T-helper 17 cell (primary cell): ENCODE measurements at regions not wholly inside any gene's neighbourhood (a gene's known extent, or its start where the extent isn't known, plus 50 kb on each side); places are given as distances from the start of the nearest gene placed in this dataset.

Experiments
- ATAC-seq: fragments of 150-1000 bp; cut with Tn5 transposase; 2 replicates; pipeline ENCODE4 v1.10.0; 2021; ENCODE audit warnings: mild to moderate bottlenecking, moderate library complexity
- DNase-seq, 3 donors: peaks; one replicate each; pipeline versions ENCODE4 v3.0.0 to v3.0.0-alpha.2; 2020 to 2021
- H3K9me3 ChIP-seq: one replicate; pipeline ENCODE4 v1.7.0; 2013; ENCODE audit warnings: low read length, mild to moderate bottlenecking; ENCODE audit not compliant: control insufficient read depth, poor library complexity, severe bottlenecking
- H3K27ac Mint-ChIP-seq: one replicate; pipeline ENCODE4 v1.8.0; 2022; ENCODE audit warnings: mild to moderate bottlenecking, moderate library complexity, mixed read lengths
- H3K27me3 Mint-ChIP-seq: one replicate; pipeline ENCODE4 v1.8.0; 2022; ENCODE audit warnings: mixed read lengths
- H3K36me3 Mint-ChIP-seq: one replicate; pipeline ENCODE4 v1.8.0; 2022; ENCODE audit warnings: low read depth, mixed read lengths
- H3K4me1 Mint-ChIP-seq: one replicate; pipeline ENCODE4 v1.8.0; 2022; ENCODE audit warnings: mild to moderate bottlenecking, mixed read lengths
- H3K4me3 Mint-ChIP-seq: one replicate; pipeline ENCODE4 v1.8.0; 2022; ENCODE audit warnings: mild to moderate bottlenecking, moderate library complexity, mixed read lengths

DNA sequence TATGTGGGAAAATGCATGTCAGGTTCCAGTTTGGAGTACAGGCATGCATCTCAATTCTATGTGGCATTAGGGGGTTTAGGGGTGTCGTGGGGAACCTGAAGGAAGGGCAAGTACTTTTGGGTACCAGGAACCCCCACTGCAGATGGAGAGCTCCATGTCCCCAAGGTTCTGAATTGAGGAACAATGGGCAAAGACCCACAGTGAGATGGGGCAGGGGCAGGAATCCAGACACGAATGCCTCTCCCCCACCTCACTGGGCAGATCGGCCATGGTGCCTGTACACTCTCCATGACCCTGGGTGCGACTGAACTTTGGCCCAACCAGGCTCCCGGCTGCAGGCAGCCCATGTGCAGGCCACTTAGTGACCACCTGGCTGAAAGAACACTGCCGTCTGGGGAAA, 209.3 kb downstream of the HAUS1 start:
- no peaks in the 10 kb centered on the region for H3K9me3 ChIP-seq
- Mint-ChIP-seq H3K27me3 (peaks cover 8% of the 10 kb centered on the region), H3K4me1 (peaks cover 2% of the 10 kb centered on the region), H3K27ac (no peak overlapping the region), H3K36me3 (no peaks in the 10 kb centered on the region), H3K4me3 (no peak overlapping the region)
- DNase-seq (no peak), ATAC-seq (no peak)

DNA sequence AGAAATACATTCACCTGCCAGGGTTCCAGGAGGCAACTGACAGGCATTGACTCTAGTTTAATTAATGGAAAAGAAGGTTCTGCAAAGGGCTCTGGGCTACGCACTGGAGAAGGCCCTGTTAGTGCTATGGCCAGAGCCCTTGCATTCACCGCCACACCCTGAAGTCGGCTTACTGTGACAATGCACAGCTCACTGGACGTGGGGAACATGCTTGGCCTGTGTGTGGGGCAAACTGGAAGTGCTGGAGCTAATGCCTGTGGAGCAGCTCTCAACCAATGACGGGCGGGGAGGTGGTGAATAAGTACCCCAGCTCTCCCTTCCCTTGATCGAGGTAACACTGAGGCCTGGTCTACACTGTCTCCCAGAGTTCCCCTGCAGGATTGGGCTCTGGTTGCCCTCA, 209.8 kb downstream of the HAUS1 start:
- peaks cover 2% of the 10 kb centered on the region for H3K4me1 Mint-ChIP-seq
- H3K27ac Mint-ChIP-seq: no peak overlapping the region
- no peaks in the 10 kb centered on the region for H3K36me3 Mint-ChIP-seq
- H3K9me3 ChIP-seq: no peaks in the 10 kb centered on the region
- peaks cover 8% of the 10 kb centered on the region for H3K27me3 Mint-ChIP-seq
- no peak overlapping the region for H3K4me3 Mint-ChIP-seq
- ATAC-seq: no peak
- no peak for DNase-seq

DNA sequence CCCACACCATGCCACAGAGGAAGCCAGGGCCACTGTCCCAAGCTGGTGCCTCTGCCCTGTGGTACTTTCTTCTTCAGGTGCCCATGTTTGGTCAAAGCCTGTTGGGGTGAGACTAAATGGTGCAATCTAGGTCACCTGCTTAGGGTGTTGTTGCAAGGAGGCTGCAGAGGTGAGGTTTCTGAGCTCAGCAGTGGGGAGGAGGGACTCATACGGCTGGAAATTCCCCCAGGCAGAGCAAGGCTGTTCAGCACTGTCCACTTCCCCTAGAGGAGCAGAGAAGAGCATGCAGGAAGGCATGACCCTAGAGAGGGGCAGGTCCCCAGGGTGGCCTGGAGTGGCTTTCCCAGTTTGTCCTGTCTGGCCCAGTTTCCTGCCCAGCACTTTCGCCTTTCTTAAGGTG, 211.0 kb downstream of the HAUS1 start:
- H3K36me3 Mint-ChIP-seq: no peaks in the 10 kb centered on the region
- peaks cover 2% of the 10 kb centered on the region for H3K4me1 Mint-ChIP-seq
- DNase-seq (no peak), ATAC-seq (peak; percentile 82)
- H3K27me3 Mint-ChIP-seq: peaks cover 8% of the 10 kb centered on the region
- no peaks in the 10 kb centered on the region for H3K9me3 ChIP-seq
- no peak overlapping the region for H3K4me3 Mint-ChIP-seq
- no peak overlapping the region for H3K27ac Mint-ChIP-seq

DNA sequence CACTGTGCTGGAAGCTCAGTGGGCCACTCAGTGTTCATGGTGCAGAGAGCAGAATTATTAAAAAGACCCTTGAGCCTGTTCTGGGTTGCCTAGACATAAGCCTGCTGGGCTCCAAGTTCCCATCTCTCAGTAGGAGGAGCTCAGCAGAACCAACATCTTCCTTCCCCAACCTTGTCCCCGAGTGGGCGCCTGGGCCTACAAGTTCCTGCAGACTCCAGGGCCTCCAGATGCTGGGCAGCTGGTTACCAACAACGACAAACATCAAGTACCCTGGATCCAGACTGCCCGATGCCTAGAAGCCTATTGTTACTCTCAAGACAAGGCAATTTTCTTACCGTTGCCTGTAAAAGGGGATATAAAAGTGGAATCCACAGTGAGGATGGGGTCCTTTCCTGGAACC, 214.2 kb downstream of the HAUS1 start:
- Mint-ChIP-seq H3K27ac (no peak overlapping the region), H3K36me3 (no peaks in the 10 kb centered on the region), H3K27me3 (no peaks in the 10 kb centered on the region), H3K4me3 (no peak overlapping the region), H3K4me1 (peaks cover 6% of the 10 kb centered on the region)
- ATAC-seq (no peak), DNase-seq (no peak)
- H3K9me3 ChIP-seq: no peaks in the 10 kb centered on the region

DNA sequence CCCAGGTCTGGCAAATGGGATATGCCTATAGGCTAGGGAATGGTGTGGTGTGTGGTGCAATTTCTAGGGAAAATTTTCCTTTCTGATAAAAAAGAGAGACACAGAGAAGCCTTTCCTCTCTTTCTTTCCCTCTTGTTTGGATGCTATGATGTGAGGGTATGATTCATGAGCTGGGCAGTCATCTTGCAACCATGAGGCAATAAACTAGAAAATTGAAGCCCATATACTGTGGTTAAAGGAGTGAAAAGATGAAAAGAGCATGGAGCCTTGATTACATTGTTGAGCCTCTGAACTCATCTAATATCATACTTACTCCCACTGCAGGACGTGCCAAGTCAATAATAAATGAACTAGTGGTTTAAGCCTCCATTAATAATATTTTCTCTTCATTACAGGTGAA, 215.6 kb downstream of the HAUS1 start:
- Mint-ChIP-seq H3K4me1 (peaks cover 12% of the 10 kb centered on the region), H3K36me3 (no peaks in the 10 kb centered on the region), H3K27me3 (no peaks in the 10 kb centered on the region), H3K27ac (no peak overlapping the region), H3K4me3 (no peak overlapping the region)
- no peak for ATAC-seq
- no peaks in the 10 kb centered on the region for H3K9me3 ChIP-seq
- DNase-seq: no peak

DNA sequence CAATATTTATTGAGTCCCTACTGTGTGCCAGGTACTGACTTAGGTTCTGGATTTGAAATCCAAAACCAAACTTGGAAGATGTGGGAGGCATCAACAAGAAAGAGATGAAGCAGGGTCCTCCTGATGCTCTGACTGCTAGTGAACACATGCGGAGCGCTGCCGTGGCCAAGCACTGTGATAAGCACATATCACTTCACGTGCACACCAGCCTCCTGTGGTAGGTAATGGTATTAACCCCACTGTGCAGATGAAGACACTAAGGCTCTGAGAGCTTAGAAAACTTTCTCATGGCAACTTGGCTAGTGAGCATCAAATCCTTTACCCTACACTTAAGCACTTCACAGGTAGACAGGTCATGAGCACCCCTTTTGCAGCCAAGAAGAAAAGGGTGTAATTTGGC, 216.1 kb downstream of the HAUS1 start:
- H3K9me3 ChIP-seq: no peaks in the 10 kb centered on the region
- Mint-ChIP-seq H3K36me3 (no peaks in the 10 kb centered on the region), H3K27ac (no peak overlapping the region), H3K27me3 (no peaks in the 10 kb centered on the region), H3K4me3 (no peak overlapping the region), H3K4me1 (peaks cover 11% of the 10 kb centered on the region)
- ATAC-seq (no peak), DNase-seq (no peak)

DNA sequence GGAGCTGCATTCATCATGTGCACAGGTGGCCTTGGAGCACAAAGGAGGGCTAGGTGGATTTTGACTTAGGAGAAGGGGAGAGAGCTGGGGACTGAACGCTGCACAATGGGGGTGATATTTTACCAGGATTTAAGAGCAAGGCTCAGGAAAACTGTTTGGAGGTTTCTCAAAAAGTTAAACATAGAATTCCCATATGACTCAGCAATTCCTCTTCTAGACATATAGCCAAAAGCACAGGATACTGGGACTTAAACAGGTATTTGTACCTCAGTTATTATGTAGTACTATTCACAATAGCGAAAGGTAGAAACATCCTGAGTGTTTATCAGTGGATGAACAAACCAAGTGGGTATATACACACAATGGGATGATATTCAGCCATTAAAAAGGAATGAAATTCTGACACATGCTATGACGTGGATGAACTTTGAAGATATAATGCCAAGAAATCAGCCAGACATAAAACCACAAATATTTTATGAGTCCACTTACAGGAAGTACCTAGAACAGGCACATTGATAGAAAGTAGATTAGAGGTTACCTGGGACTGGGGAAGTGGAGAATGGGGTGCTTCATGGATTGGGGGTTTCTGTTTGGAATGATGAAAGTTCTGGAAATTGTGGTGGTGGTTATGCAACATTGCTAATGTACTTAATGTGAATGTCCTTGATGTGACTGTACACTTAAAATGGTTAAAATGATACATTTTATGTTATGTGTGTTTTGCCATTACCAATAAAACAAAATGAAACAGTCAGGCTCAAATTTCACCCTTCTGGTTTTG, 216.9 kb downstream of the HAUS1 start:
- no peak for DNase-seq
- no peaks in the 10 kb centered on the region for H3K36me3 Mint-ChIP-seq
- no peaks in the 10 kb centered on the region for H3K9me3 ChIP-seq
- H3K4me3 Mint-ChIP-seq: no peak overlapping the region
- peaks cover 11% of the 10 kb centered on the region for H3K4me1 Mint-ChIP-seq
- H3K27me3 Mint-ChIP-seq: no peaks in the 10 kb centered on the region
- ATAC-seq: no peak
- H3K27ac Mint-ChIP-seq: no peak overlapping the region

DNA sequence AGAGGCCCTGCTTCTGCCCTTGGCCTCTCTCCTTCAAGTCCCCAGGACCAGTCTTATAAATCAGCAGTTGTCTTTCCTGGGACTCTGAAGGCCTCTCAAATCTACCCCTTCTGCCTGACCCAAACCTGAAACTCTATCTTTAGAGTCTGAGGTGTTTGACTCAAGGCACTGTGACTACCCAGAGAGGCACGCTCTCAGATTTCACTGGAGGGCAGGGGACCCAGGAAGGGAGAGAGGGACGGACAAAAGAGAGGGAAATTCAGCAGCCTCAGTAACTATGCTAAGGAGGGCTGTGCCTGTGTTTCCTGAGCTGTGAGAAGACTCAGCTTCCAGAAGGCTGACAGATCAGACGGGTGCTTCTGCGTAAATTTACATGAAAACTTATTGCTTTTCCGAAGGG, 217.8 kb downstream of the HAUS1 start:
- H3K9me3 ChIP-seq: no peaks in the 10 kb centered on the region
- no peaks in the 10 kb centered on the region for H3K27me3 Mint-ChIP-seq
- H3K36me3 Mint-ChIP-seq: no peaks in the 10 kb centered on the region
- peaks cover 11% of the 10 kb centered on the region for H3K4me1 Mint-ChIP-seq
- ATAC-seq (no peak), DNase-seq (no peak)
- no peak overlapping the region for H3K27ac Mint-ChIP-seq
- no peak overlapping the region for H3K4me3 Mint-ChIP-seq

DNA sequence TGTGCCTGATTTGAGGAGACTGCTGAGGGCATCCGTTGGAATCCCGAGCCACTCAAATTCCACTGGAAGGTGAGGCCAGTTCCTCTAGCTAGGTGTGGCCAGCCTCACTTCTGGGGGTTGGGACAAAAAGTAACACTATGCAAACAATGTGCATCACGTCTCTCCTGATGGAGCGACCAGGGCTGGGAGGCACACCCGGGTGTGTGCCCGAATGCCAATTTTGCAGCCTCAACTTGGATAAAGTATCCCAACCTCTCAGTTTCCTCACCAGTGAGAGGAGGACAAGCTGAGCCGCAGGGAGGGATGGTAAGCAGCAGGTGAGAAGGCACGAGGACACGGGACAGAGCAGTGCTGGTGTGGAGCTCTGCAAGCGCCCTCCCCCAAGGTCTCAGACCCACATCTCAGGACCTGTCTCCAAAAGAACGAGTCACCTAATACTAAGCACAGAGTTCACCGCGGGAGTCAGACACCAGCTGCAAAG, 218.3 kb downstream of the HAUS1 start:
- H3K4me3 Mint-ChIP-seq: no peak overlapping the region
- no peak overlapping the region for H3K27ac Mint-ChIP-seq
- H3K4me1 Mint-ChIP-seq: peaks cover 11% of the 10 kb centered on the region
- ATAC-seq: no peak
- no peaks in the 10 kb centered on the region for H3K27me3 Mint-ChIP-seq
- DNase-seq: no peak
- H3K9me3 ChIP-seq: no peaks in the 10 kb centered on the region
- no peaks in the 10 kb centered on the region for H3K36me3 Mint-ChIP-seq

DNA sequence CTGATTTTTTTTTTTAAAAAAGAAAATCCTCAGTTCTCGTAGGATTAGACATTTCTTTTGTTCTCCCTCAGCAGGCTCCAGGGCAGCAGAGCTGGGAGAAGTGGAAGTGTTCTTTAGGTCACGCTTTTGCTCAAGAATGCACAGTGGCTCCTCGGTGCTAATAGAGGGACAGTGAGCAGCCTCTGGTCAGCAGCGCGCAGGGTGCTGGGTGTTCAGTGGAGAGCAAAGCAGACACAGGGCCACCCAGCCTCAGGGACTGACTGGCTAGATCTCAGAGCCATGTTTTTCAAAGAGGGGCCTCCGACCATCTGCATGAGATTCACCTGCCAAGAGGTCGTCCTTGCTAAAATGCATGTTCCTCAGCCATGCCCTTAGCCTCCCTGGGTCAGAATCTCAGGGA, 218.8 kb downstream of the HAUS1 start:
- H3K27me3 Mint-ChIP-seq: no peaks in the 10 kb centered on the region
- DNase-seq (no peak), ATAC-seq (no peak)
- H3K9me3 ChIP-seq: no peaks in the 10 kb centered on the region
- no peaks in the 10 kb centered on the region for H3K36me3 Mint-ChIP-seq
- no peak overlapping the region for H3K27ac Mint-ChIP-seq
- H3K4me1 Mint-ChIP-seq: peaks cover 11% of the 10 kb centered on the region
- no peak overlapping the region for H3K4me3 Mint-ChIP-seq

DNA sequence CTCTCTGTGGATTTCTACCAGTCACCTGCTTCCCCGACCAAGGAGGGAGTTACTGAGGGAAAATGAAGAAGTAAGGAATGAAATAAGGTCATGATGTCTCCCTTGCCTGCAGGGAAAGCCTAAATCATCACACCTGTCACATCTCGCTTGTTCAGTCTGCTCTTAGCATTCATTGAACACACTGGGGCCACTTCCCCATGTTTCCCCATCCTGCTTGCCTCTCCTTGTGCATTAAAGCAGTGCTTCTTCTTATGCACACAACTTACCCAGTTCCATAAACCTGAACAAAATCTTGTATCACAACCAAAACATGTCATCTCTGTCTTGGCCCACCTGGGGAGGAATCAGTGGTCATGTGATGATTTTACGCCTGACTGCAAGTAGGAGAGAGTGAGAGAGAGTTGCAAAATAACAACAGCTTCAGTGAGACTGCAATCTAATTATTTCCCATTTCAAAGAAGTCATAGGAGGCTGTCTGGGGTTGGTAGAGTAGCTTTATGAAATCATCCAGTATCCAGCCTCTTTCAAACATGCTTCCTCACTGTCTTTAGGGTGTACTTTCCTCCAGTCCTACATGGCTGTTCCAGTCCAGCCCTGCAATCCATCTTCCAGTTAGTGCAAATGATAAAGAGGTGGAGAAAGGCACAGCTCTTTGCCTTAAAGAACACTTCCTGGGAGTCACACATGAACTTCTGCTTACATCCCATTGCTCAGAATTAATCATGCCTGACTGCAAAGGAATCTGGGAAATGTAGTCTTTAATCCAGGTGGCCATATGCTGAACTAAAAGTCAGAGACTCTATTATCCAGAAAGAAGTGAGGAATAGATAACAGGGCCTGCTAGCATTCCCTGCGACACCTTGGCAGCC, 220.1 kb downstream of the HAUS1 start:
- no peak overlapping the region for H3K27ac Mint-ChIP-seq
- DNase-seq (no peak), ATAC-seq (no peak)
- H3K4me3 Mint-ChIP-seq: no peak overlapping the region
- no peaks in the 10 kb centered on the region for H3K27me3 Mint-ChIP-seq
- peaks cover 11% of the 10 kb centered on the region for H3K4me1 Mint-ChIP-seq
- no peaks in the 10 kb centered on the region for H3K9me3 ChIP-seq
- H3K36me3 Mint-ChIP-seq: no peaks in the 10 kb centered on the region

DNA sequence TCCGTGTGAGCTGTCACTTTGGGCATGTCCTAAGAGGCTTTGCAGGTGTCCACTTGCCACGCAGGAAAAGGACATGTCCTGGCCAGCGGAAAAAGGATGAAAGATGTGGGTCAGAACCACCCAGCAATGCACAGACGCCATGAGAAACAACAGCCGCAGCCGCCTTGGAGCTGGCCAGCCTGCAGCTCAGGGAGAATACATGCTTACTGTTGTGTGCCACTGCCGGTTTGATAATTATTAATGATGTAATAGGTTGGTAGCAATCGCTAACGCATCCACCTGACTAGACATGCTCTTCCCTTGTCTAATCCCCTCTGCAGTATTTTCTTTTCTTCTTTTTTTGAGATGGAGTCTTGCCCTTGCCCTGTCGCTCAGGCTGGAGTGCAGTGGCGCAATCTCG, 221.7 kb downstream of the HAUS1 start:
- H3K9me3 ChIP-seq: no peaks in the 10 kb centered on the region
- Mint-ChIP-seq H3K4me3 (no peak overlapping the region), H3K27ac (no peak overlapping the region), H3K27me3 (peaks cover 14% of the 10 kb centered on the region), H3K4me1 (peaks cover 11% of the 10 kb centered on the region), H3K36me3 (no peaks in the 10 kb centered on the region)
- DNase-seq (no peak), ATAC-seq (no peak)

DNA sequence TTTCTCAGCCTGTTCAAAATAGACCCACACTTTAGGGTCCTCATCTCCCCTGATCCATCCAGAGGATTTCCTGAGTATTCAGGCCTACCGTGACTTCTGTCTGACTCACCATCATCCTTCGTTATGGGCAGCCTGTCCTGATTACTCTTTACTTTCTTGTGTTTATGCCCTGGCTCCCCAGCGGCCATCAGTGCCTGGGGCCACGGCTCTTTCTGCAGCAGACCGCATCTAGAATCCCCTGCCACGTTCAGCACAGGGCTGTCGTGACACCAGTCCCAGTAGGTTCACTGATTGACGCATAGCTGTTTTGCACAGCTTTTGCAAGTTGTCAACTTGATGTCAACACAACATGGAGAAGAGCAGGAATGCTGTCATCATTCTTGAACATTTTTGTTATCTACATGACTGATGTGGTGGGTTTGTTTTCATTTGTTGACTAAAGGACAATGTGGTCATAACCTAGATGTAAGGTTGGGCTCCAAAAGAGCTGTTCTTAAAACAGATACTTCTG, 225.6 kb downstream of the HAUS1 start:
- ATAC-seq (no peak), DNase-seq (no peak)
- H3K9me3 ChIP-seq: no peaks in the 10 kb centered on the region
- Mint-ChIP-seq H3K36me3 (peaks cover 2% of the 10 kb centered on the region), H3K27me3 (peaks cover 40% of the 10 kb centered on the region), H3K4me3 (no peak overlapping the region), H3K4me1 (peaks cover 13% of the 10 kb centered on the region), H3K27ac (no peak overlapping the region)
